ENCODE measurements at regions not wholly inside any gene's neighbourhood (a gene's known extent, or its start where the extent isn't known, plus 50 kb on each side); places are given as distances from the start of the nearest gene placed in this dataset.
"Not testable (repeated sequence)": the region's sequence is repeated elsewhere in the genome, so short reads cannot be mapped to it uniquely, and the experiment has no call there.

DNA sequence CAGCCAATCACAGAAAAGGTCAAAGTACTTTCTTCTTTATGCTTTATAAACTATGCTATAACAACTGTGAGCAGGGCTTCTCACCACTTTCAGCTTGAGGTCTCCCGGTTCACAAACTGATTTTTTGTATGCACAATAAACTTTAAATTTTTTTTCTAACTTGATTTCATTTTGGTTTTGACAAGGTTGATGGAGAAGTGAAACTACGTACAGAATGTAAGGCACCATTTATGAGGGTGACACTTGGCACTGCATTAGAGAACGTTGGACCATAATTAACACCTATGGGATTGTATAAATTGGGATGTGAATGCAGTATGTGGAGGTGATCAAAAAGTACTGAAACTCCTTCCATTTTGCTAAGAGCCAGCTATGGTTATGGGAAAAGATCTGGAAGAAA, 857.9 kb upstream of the HTR2C start:
- no peak for DNase-seq

DNA sequence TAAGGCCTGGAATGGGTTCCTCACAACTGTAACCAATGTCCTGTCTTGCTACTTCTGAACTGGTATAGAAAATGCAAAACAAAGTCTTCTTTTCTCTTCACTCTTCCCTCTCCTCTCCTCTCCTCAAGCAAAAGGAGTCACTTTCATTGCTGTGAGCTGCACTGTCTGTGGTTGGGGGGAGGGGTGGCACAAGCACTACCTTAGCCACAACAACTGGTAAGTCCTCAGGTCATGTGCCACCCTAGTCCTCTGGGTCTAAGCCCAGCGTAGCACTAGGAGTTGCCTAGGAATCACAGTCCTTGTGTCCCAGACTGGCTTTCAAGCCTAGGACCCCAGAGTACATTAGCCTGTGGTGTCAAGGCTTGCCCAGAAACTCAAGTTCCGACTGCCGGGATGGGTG, 859.3 kb upstream of the AMOT start:
- DNase-seq = no peak

GRCh38 chrX:113675278-113675677, 834.6 kb upstream of the AMOT start:
- DNase-seq = no peak

- no peak for DNase-seq
Measured at GRCh38 chrX:113651306-113651705, 810.7 kb upstream of the AMOT start.

GRCh38 chrX:113644426-113644825, 803.8 kb upstream of the AMOT start:
- no peak for DNase-seq

- no peak for DNase-seq
Measured at GRCh38 chrX:113634565-113634964, 793.9 kb upstream of the AMOT start.

DNA sequence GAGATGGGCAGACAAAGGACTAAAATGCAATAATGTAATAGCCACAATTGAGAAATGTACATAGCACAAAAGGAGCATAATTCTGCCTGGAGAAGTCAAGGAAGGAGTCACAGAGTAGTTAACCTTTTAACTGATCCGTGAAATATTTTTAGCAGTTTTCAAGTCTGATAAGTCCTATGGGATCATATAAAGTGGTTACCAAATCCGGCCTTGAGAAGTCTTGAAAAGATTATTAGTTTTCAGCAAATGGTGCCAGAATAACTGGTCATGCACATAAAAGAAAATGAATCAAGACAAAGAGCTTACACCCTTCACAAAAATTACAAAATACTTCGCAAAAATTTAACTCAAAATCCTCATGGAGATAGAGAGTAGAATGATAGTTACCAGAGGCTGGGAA, 788.7 kb upstream of the AMOT start:
- no peak for DNase-seq

DNA sequence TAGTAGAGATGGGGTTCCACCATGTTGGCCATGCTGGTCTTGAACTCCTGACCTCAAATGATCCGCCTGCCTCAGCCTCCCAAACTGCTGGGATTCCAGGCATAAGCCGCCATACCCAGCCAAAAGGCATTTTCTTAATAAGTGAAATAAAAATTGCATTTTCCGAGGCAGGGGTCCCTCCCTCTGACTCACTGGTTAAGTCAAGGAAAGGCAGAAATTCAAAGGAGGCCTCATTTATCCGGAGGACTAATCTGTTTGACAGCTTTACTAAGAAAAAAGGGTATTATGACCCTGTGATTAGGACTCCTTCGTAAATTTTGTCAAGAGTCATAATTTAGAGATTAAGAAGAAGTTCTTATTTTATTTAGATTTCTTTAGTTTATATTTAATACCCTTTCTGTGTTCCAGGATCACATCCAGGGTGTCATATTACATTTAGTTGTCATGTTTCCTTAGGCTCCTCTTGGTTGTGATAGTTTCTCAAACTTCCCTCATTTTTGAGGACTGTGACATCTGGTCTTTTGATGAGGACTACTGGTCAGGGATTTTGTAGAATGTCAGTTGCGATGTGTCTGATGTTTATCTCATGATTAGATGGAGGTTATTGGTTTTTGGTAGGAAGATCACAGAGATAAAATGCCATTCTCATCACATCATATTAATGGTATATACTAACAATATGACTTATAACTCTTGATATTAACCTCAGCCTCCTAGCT, 753.7 kb upstream of the AMOT start:
- no peak for DNase-seq

DNA sequence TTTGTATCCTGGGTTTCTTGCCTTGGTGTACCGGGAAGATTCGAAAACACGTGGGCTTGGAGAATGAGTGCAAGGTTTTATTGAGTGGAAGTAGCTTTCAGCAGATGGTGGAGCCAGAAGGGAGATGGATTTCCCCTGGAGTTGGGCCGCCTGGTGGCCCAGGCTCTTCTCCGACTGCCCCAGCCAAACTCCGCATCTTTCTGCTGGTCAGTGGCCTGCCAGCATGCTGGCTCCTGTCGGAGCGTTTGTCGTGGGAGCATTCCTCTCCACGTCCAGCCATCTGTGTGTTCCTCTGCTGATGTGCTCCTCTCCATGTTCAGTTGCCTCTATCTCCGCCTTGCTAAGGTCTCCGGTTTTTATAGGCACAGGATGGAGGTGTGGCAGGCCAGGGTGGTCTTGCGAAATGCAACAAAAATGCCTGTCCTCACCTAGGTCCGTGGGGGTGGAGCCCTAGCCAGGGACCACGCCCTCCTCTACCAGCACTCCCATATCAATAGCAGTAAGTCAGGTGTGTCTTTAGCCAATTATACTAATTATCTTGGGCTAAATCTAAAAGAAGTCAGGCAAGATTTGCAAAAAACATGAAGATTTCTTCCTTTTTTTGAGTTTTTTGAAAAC, 745.8 kb upstream of the AMOT start:
- DNase-seq = no peak

DNA sequence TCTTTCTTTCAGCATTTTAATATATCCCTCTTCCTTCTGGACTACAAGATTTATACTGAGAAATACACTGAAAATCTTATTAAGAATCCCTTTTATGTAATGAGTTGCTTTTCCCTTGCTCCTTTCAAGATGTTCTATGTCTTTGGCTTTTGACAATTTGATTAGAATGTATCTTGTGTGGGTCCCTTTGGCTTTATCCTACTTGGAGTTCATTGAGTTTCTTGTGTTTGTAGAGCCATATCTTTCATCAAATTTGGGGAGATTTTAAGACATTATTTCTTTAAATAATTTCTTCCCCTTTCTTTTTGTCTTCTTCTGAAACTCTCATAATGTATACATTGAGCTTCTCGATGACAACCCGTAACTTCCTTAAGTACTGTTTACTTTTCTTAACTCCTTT, 739.9 kb upstream of the AMOT start:
- no peak for DNase-seq

GRCh38 chrX:113558576-113558975, 717.9 kb upstream of the AMOT start:
- no peak for DNase-seq

DNA sequence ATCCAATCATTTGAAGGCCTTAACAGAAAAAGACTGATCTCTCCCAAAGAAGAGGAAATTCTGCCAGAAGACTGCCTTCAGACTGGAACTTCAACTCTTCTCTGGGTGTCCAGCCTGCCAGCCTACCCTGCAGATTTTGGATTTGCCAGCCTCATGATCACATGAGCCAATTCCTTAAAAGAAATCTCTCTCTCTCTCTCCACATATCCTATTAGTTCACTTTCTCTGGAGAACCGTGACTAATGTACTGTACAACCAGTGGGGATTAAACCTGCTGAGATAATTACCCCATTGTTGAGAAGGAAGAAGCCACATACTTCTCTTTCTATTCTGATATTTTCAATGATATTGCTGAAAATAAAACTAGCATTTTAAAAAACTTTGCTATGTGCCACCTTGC, 711.3 kb upstream of the AMOT start:
- DNase-seq = no peak

DNA sequence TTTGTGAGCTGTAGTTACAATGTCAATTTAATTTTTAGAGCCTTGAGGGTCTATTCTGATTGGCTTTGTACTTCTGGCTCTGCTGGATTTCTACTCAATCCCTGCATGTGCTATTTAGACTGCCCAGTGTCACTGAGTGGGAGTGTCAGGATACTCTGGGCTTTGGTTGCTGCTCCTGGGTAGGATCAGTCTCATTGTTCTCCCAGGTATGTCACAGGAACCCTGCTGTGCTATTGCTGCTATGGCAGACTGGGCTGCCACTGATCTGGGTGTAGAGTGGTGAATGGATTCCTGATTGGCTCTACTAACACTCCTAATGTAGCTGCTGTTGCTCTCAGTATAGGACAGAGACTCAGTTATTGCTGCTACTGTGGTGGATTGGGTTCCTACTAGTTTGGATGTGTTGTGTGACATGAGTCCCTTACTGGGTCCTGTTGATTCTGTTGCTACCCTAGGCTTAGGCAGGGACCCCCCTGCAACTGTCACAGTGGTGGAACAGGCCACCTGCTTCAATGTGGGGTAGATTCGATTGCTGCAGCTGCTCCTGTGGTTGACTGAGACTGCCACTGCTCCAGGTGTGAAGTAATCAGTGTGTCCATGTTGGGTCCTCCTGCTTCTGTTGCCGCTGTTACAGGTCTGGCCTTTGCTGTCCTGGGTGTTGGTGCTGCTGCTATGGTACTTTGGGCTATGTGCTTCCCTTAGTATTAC, 707.8 kb upstream of the AMOT start:
- no peak for DNase-seq

DNA sequence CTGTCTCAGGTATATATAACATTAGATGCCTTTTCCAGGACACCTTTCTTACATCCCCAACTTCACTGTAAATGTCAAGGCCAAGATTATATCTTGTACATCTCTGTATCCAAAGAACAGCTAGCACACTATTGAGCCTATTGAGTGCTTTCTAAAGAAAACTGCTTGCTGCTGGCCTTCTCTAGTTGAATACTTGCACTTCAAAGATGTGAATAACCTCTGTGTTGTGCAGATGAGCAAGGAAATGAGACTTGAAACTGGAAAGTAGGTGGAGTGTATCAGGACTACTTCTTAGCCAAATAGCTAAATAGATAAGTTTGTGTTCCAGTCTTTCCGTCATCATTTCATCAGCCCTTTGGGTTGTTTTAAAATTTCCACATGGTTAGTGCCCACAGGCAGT, 704.4 kb upstream of the AMOT start:
- no peak for DNase-seq

GRCh38 chrX:113539599-113540356, 699.1 kb upstream of the AMOT start:
- no peak for DNase-seq

DNA sequence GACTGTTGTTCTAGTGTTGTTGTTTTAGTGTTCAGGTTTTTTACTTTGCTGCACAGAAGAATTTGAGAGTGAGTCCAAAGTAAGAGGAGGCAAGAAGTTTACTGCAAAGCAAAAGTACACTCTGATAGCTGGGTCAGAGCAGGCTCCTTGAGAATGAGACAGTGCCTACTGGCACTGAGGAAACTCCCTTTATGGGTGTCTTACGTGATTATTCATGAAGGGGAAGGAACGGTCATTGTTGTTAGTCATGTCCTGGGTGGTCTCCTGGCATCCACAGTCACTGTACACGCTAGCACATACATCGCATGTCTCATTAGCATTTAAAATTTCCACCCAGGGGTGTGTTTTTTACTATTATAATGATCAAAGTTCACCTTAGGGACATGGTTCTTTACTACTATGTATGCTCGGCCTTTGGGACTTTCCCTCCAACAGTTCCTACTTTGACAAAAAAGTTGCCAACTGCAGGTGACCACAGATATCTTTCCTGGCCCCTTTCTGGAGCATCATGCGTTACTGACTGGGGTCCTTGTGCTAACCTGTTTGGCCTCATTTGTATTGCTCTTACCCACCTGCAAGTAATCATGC, 688.9 kb upstream of the AMOT start:
- DNase-seq = no peak

DNA sequence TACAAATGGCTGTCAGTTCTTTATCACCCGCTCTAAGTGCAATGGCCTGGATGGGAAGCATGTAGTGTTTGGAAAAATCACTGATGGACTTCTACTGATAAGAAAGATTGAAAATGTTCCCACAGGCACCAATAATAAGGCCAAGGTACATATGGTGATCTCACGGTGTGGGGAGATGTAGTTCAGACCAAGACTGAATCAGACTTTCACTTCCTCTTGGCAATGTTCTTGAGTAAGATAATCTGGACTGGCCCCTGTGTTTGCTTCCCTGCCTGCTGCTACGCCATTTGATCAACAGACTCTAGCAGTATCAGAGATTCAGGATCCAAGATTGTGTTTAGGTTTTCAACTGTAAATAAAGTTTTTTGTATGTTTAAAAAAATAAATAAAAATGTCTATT, 682.2 kb upstream of the AMOT start:
- DNase-seq = no peak

GRCh38 chrX:113514906-113515305, 674.3 kb upstream of the AMOT start:
- DNase-seq = no peak

DNA sequence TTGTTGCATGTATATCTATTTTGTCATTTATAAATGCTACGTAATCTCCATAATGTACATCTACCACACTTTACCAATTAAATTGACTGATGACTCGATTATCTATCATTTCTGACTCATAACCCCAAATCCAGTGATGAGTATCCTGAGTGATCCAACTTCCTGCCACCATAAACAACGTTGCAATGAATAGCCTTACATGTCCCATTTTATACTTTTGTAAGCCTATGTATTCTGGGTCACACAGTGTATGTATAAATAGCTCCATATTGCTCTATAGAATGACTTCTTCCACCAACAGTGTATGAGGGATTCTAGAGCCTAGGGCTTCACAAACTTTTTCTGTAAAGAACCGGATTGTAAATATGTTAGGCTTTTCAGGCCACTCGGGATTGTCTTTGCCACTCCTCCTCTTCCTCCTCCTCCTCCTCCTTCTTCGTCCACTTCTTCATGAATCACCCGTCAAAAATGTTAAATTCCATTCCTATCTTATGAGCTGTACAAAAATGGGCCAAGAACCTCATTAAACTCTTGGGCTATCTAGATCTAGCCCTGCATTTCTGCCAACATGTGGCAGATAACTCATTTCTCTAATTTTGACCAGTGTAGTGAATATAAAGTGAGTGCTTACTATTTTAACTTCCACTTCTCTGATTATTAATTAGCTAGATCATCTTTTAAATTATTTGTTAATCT, 672.2 kb upstream of the AMOT start:
- DNase-seq = no peak

DNA sequence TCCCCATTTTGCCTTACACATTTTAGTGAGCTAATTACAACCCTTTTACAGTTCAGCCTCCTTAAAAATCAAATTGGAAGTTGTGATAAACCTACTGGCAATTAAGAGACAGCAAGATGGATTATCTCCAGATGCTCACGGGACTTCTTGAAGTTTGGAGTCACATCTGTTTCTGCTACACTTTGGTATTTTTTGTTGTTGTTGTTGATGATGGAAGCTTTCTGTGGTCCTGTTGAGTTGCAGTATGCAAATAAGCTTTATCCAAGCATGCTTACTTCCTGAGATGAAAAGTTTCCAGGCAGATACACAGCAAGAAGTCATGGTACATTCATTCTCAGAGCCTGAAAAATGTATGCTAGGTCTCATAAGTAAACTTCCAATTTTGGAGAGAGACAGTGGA, 670.0 kb upstream of the AMOT start:
- DNase-seq = no peak

GRCh38 chrX:113492895-113493294, 652.3 kb upstream of the AMOT start:
- no peak for DNase-seq

DNA sequence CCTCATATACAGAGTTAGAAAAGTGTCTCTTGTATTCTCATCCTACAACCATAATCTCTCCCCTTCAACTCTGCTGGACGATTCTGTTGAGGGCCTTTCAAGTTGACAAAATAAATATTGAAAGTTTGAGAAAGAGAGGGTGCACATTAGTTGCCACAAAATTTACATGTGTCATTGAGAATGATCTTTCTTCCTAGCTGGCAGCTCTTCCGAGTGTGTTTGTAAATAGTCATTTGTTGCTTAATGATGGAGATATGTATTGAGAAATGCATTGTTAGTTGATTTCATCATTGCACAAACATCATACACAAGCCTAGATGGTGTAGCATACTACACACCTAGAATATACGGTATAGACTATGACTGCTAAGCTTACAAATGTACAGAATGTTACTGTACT, 632.8 kb upstream of the AMOT start:
- DNase-seq = no peak

DNA sequence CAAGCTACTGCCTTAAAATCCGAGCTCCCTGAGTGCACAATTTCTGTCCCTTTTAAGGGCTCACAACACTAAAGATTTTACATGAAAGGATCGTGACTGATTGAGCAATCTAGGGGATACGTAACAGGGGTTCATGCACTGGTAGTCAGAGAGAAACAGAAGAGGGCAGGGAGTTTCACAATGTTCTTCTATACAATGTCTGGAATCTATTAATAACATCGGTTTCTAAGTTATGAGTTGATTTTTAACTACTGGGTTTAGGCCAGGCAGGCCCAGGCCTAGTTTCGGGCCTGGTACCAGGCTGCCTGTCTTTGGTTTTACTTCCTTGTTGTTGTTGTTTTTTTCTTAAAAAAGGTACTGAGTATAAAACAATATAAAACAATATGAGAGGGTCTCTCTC, 632.4 kb upstream of the AMOT start:
- DNase-seq = not testable (repeated sequence)

All from left hindlimb (tissue), 1 donor.